Fibroblast of the aortic adventitia (primary cell): ENCODE measurements at regions not wholly inside any gene's neighbourhood (a gene's known extent, or its start where the extent isn't known, plus 50 kb on each side); places are given as distances from the start of the nearest gene placed in this dataset.

Experiments
- DNase-seq: peaks from one replicate; pipeline ENCODE4 v3.0.0-alpha.2; 2010; ENCODE audit warnings: low read depth
- H3K4me3 ChIP-seq: 2 replicates; pipeline ENCODE4 v1.5.1; 2011; ENCODE audit warnings: low read depth, mild to moderate bottlenecking, control low read depth, low read length, moderate library complexity
- TF ChIP-seq, protein P1 (sequence below): IDR thresholded peaks from 2 replicates; pipeline ENCODE4 v1.5.1; 2011; ENCODE audit warnings: mild to moderate bottlenecking, low read length, control low read depth, inconsistent platforms; ENCODE audit not compliant: insufficient read depth

DNA sequence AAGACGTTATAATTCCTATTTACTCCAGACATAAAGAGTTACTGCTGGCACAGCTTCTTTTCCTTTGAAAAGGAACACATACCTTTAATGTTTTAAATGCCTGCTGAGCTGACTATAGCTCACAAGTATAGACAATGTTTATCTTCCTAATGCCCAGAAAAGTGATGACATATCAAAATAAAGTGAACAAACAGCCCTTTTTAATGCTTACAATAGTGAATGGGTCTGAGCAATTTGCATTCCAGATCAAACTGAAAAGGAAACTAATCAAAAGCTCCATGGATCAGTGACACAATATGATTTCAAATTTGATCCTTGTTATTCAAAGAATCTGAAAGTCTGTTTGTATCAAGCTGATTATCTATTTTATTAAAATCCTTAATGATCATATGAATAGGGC lies 233.6 kb upstream of the SEMA3E start:
- no peak overlapping the region for H3K4me3 ChIP-seq
- peak; percentile 3 for DNase-seq
- TF ChIP-seq, protein P1, sequence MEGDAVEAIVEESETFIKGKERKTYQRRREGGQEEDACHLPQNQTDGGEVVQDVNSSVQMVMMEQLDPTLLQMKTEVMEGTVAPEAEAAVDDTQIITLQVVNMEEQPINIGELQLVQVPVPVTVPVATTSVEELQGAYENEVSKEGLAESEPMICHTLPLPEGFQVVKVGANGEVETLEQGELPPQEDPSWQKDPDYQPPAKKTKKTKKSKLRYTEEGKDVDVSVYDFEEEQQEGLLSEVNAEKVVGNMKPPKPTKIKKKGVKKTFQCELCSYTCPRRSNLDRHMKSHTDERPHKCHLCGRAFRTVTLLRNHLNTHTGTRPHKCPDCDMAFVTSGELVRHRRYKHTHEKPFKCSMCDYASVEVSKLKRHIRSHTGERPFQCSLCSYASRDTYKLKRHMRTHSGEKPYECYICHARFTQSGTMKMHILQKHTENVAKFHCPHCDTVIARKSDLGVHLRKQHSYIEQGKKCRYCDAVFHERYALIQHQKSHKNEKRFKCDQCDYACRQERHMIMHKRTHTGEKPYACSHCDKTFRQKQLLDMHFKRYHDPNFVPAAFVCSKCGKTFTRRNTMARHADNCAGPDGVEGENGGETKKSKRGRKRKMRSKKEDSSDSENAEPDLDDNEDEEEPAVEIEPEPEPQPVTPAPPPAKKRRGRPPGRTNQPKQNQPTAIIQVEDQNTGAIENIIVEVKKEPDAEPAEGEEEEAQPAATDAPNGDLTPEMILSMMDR = no peak

DNA sequence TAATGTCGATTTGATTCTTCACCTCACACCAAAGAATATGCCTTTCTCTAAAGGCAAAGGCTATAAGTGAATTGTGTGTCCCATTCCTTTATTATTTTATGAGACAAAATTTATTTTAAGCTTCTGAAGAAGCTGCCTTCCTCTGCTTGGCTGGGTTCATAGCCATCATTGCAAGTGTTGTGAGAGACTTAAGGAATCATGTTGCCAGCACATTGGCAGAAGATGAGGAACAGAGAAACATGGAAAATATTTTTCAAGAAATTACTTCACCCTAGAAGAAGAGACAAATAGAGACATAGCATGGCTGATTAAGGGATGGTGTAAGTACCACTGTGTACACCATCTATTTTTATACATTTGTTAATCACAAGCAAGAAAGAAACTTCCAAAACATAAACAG lies 230.1 kb upstream of the SEMA3E start:
- TF ChIP-seq, protein P1 = no peak
- DNase-seq = no peak

GRCh38 chr7:83878614-83879013 lies 229.7 kb upstream of the SEMA3E start:
- H3K4me3 ChIP-seq = no peak overlapping the region
- DNase-seq = no peak
- TF ChIP-seq, protein P1 = no peak

More for the DNA sequence above, 230.1 kb upstream of the SEMA3E start:
- H3K4me3 ChIP-seq = no peak overlapping the region

- DNase-seq = peak; percentile 53
- TF ChIP-seq, protein P1 = no peak
- no peak overlapping the region for H3K4me3 ChIP-seq
Measured at GRCh38 chr7:83876593-83876992, 227.7 kb upstream of the SEMA3E start.

- DNase-seq = no peak
- TF ChIP-seq, protein P1 = no peak
- no peak overlapping the region for H3K4me3 ChIP-seq
Measured at GRCh38 chr7:83873459-83873858, 224.5 kb upstream of the SEMA3E start.

DNA sequence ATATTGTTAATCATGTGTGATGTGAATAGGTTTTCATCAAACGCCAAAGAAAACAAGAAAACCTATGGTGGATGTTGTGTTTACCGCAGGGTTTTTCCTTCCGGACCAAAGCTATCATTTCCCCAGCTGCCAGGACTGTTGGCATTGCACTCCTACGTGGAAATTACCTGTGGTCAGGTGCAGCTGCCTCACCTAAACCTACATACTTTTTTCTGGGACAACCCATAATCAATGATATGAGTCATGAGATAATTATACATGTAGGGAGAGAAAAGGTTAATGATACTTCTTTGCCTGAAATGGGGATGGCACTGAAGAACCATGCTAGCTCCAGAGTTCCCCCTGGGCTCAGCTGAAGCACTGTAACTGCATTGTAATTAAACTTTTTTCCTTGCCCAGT lies 223.6 kb upstream of the SEMA3E start:
- no peak for DNase-seq
- TF ChIP-seq, protein P1 = no peak
- no peak overlapping the region for H3K4me3 ChIP-seq

- H3K4me3 ChIP-seq = no peak overlapping the region
- TF ChIP-seq, protein P1 = no peak
- DNase-seq = no peak
Measured at GRCh38 chr7:83870515-83870914, 221.6 kb upstream of the SEMA3E start.
